ENCODE measurements at regions not wholly inside any gene's neighbourhood (a gene's known extent, or its start where the extent isn't known, plus 50 kb on each side); places are given as distances from the start of the nearest gene placed in this dataset.

DNA sequence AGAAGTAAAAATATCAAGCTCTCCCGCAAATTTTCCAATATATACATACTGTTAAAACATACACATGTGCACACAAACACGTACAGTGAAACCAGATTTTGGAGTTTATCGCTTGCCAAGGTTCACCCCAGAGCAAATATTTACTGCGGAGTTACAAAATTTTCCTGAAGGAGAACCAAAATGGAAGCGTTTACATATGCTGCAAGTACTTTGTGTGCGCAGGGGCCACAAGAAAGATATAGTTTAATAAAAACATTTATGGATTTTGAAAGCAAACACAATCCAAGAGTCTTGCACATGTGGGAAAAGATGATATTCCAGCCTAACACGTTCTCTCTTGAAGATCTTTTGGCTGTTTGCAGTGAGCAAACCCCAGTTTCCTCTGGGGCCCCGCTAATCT lies 301.3 kb upstream of the NFE2L3 start:
- TF ChIP-seq, protein P1, sequence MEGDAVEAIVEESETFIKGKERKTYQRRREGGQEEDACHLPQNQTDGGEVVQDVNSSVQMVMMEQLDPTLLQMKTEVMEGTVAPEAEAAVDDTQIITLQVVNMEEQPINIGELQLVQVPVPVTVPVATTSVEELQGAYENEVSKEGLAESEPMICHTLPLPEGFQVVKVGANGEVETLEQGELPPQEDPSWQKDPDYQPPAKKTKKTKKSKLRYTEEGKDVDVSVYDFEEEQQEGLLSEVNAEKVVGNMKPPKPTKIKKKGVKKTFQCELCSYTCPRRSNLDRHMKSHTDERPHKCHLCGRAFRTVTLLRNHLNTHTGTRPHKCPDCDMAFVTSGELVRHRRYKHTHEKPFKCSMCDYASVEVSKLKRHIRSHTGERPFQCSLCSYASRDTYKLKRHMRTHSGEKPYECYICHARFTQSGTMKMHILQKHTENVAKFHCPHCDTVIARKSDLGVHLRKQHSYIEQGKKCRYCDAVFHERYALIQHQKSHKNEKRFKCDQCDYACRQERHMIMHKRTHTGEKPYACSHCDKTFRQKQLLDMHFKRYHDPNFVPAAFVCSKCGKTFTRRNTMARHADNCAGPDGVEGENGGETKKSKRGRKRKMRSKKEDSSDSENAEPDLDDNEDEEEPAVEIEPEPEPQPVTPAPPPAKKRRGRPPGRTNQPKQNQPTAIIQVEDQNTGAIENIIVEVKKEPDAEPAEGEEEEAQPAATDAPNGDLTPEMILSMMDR (IDR thresholded peaks at IDR 0.05): no peak
- TF ChIP-seq POLR2A (IDR thresholded peaks at IDR 0.05): no peak
- WGBS, 2 donors: 76 to 80% methylated on average over 8 of the region's 8 CpGs
- H3K4me3 ChIP-seq (ENCODE audit: low read depth, poor library complexity, severe bottlenecking): no peak overlapping the region
- intact Hi-C loops (cut with DNase I; ENCODE audit: low total_unique reads): loop anchor here (2.0 to 5.0 kb wide), 2 partner anchors 460 to 593 kb away; no protein-coding TSS in a partner anchor
- no peak for DNase-seq (ENCODE audit: low spot score in 2 of 2)

DNA sequence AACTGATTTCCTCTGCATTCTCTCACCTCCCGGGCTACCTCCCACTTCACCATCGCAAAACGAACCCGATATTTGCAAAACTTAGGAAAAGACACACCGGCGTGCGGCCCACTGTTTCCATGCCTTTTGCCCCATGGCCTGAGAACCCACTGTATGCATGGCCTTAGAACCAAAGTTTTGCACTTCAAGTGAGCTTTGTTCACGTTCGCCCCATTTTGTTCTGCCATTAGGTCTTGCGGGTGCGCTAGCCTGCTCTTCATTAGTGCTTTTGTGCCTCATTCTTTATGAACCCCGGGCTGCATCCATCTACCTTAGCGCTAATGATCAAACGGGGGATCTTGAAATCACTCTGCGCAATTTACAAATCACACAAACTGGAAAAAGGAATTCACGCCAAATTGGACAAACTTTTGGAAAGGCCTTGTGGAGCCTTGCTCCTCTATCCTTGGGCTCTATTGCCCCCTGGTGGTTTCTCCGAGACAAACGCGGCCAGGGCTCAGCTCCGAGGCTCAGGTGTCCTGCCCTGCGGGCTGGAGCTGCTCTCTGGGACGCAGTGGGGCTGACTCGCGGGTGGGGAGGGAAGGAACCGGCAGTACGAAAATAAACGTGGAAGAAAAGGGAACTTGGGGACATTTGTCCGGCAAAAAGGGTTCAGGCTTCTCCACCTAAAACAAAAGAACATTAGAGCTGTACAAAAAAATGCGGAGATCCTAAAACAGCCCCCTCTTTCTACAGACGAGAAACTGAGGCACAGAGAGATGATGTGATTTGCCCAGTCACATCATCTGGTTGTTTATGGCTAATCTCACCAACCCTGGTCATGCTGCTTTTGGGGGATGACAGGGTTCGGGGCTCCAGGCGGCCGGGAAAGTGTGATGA lies 300.4 kb upstream of the NFE2L3 start:
- DNase-seq (ENCODE audit: low spot score in 2 of 2): peak; percentile 86 to 96
- H3K4me3 ChIP-seq (ENCODE audit: low read depth, poor library complexity, severe bottlenecking): no peak overlapping the region
- intact Hi-C loops (cut with DNase I; ENCODE audit: low total_unique reads): loop anchor here (2.0 to 5.0 kb wide), 2 partner anchors 461 to 594 kb away; no protein-coding TSS in a partner anchor
- TF ChIP-seq, protein P1 (IDR thresholded peaks at IDR 0.05): peak in 1 of 3 donors; percentile 61
- TF ChIP-seq POLR2A (IDR thresholded peaks at IDR 0.05): no peak
- 38 to 39% methylated on average over 33 of the region's 33 CpGs for WGBS, 2 donors

DNA sequence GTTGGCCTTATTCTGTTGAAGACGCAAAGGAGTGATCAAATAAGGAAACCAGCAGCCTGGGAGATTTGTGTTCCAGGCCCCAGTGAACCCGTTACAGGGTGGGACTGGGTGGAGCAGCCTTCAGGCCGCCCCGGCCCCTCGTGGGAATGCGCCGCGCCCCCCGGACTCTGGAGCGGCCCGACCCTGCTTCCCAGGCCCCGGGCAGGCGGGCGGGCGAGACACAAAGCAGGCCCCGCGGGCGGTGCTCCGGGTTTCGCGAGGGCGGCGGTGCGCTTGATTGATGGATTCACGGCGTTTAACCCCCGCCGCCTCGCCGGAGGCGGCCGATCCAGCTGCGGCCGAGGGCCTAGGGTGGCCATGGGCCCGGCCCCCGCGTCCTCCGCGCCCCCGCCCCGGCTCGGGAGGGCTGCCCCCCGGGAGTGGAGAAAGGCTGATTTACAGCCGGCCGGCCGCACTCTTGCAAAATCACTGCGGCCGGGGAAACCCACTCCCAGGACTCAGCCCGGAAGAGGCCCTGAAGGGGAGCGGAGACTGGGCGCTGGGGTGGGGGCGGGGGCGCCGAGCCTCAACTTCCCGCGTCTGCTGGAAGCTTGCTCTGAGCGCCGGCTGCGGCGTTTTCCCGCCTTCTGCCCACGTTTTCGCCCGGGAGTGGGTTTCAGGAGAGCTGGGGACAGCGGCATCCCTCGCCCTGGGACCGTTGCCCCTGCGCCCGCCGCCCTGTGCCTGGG lies 299.6 kb upstream of the NFE2L3 start:
- TF ChIP-seq, protein P1 (IDR thresholded peaks at IDR 0.05): no peak
- no peak for TF ChIP-seq POLR2A (IDR thresholded peaks at IDR 0.05)
- intact Hi-C loops (cut with DNase I; ENCODE audit: low total_unique reads): loop anchor here (5.0 kb wide), 1 partner anchor 595 kb away; no protein-coding TSS in a partner anchor
- 0 to 43% methylated on average over 2 to 37 of the region's 70 CpGs for WGBS, 2 donors
- no peak for DNase-seq (ENCODE audit: low spot score in 2 of 2)
- no peak overlapping the region for H3K4me3 ChIP-seq (ENCODE audit: low read depth, poor library complexity, severe bottlenecking)

DNA sequence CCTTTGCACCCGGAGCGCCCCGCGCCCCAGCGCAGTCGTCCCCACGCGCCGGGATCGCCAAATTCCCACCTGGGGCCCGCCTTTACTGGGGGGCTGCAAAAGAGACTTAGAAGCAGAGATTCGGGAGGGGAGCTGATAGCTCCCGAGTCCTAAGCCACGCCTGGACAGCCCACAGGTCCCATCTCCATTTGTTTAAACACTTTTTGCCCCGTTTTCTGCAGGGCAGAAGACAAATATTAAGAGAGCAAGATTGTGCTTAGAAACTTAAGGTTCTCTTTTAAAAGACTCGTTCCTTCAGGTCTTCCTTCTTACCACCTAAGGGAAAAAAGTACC lies 299.1 kb upstream of the NFE2L3 start:
- no peak overlapping the region for H3K4me3 ChIP-seq (ENCODE audit: low read depth, poor library complexity, severe bottlenecking)
- intact Hi-C loops (cut with DNase I; ENCODE audit: low total_unique reads): loop anchor here (5.0 kb wide), 1 partner anchor 596 kb away; no protein-coding TSS in a partner anchor
- TF ChIP-seq POLR2A (IDR thresholded peaks at IDR 0.05): no peak
- TF ChIP-seq, protein P1 (IDR thresholded peaks at IDR 0.05): no peak
- no peak for DNase-seq (ENCODE audit: low spot score in 2 of 2)
- 57 to 69% methylated on average over 14 to 16 of the region's 16 CpGs for WGBS, 2 donors

DNA sequence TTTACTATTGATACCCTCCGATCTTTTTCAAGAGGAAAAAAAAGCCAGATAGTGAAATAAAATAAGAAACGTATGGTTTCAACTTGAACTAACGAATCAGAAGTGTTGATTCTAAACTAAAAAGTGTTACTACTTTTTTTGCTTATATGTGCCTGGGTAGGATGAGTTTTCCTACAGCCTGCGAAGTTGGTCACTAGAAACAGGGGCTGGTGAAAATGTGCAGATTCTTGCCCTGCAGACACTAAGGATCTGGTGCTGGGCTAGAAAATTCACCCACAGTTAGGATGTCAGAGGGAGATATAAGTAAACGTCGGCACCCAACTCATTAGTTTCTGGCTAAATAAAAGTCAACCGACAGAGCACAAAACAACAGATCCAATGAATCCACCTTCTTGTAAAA lies 298.7 kb upstream of the NFE2L3 start:
- intact Hi-C loops (cut with DNase I; ENCODE audit: low total_unique reads): loop anchor here (5.0 kb wide), 1 partner anchor 596 kb away; no protein-coding TSS in a partner anchor
- no peak for DNase-seq (ENCODE audit: low spot score in 2 of 2)
- TF ChIP-seq, protein P1 (IDR thresholded peaks at IDR 0.05): no peak
- no peak for TF ChIP-seq POLR2A (IDR thresholded peaks at IDR 0.05)
- WGBS, 2 donors: 73 to 76% methylated on average over 7 of the region's 7 CpGs
- H3K4me3 ChIP-seq (ENCODE audit: low read depth, poor library complexity, severe bottlenecking): no peak overlapping the region
